22Rv1 (cell line): ENCODE measurements at regions not wholly inside any gene's neighbourhood (a gene's known extent, or its start where the extent isn't known, plus 50 kb on each side); places are given as distances from the start of the nearest gene placed in this dataset.

Experiments
- CTCF ChIP-seq: fragments of 450-650 bp; IDR thresholded peaks from 2 replicates; pipeline ENCODE4 v1.5.1; 2017; ENCODE audit warnings: mild to moderate bottlenecking
- ZFX ChIP-seq: fragments of 450-650 bp; IDR thresholded peaks from 2 replicates; pipeline ENCODE4 v1.6.1; 2017; ENCODE audit warnings: antibody characterized with exemption, borderline replicate concordance

DNA sequence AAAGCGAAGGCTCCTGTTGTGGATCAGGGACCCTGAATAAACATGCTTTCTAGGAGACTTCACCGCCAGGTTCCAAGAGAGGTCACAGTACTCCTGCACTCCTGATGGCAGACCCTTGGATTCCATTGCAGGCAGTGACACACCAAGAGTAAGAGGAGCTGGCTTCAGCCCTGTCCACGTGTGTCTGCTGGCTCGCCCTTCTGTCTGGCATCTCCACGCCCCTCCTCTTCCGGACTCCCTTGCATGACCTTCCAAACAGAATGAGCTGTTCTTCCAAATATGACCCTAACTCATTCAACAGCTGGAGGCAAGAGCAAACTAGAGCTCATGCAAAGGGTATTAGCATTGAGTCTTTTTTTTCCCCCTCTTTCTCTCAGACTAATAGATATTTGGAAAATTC lies 233.0 kb upstream of the PLEKHG7 start:
- TF ChIP-seq CTCF: no peak
- no peak for TF ChIP-seq ZFX
